ENCODE measurements at regions not wholly inside any gene's neighbourhood (a gene's known extent, or its start where the extent isn't known, plus 50 kb on each side); places are given as distances from the start of the nearest gene placed in this dataset.

DNA sequence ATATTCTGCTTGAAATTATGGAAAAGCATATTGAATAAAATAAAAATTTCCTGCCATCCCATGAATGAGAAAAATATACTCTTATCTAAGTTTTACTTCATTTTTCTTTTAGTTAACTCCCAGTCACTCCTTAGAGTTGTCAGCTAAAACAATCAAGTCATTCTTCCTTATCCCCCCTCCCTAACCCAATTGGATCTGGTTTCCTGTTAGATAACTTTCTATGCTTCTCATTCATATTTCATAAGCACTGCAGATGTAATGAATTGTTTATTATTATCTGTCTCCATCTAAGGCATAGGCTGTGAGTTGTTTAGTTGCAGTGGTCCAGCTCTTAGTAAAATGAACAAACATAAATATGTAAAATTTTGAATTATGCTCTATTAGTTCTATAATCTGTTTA lies 244.0 kb upstream of the GCFC2 start:
- H3K23ac ChIP-seq (ENCODE audit: low read depth, low read length, poor library complexity), result no peak overlapping the region
- H2BK15ac ChIP-seq (ENCODE audit: low read length), result no peak overlapping the region
- H2AK5ac ChIP-seq (ENCODE audit: low read depth, low read length), result no peak overlapping the region
- H3K14ac ChIP-seq (ENCODE audit: low read length), result no peak overlapping the region
- no peak overlapping the region for H3K4me2 ChIP-seq (ENCODE audit: insufficient read depth, low read length, poor library complexity, severe bottlenecking)
- peaks cover 3 to 13% of the 10 kb centered on the region in 2 donors for H3K4me1 ChIP-seq (ENCODE audit: control insufficient read depth in 2 of 2, insufficient read depth in 1 of 2, low read depth in 1 of 2, low read length in 2 of 2)
- H2BK120ac ChIP-seq (ENCODE audit: low read depth, low read length), result no peak overlapping the region
- H3K27me3 ChIP-seq (ENCODE audit: control insufficient read depth in 3 of 3, insufficient read depth in 3 of 3, low read depth in 1 of 3, low read length in 3 of 3), result no peaks in the 10 kb centered on the region
- no peak overlapping the region for H4K91ac ChIP-seq (ENCODE audit: low read depth, low read length, poor library complexity)
- no peak overlapping the region for H3K4me3 ChIP-seq (ENCODE audit: low read length in 2 of 2)
- no peak overlapping the region for H3K9ac ChIP-seq (ENCODE audit: low read depth, low read length, poor library complexity)
- H2AFZ ChIP-seq (ENCODE audit: low read length), result no peak overlapping the region
- no peak for DNase-seq (ENCODE audit: low spot score)
- H3K27ac ChIP-seq (replicated peaks; ENCODE audit: low read length), result no peak overlapping the region
- H3K18ac ChIP-seq (ENCODE audit: low read length), result no peak overlapping the region
- no peaks in the 10 kb centered on the region for H3K36me3 ChIP-seq (replicated peaks in 1 of 2; ENCODE audit: control insufficient read depth in 2 of 2, insufficient read depth in 2 of 2, low read length in 2 of 2)
- no peak overlapping the region for H4K8ac ChIP-seq (ENCODE audit: low read depth, low read length)
- no peak overlapping the region for H2BK12ac ChIP-seq (ENCODE audit: low read length)
- no peak overlapping the region for H3K4ac ChIP-seq (ENCODE audit: low read length)
- H2BK5ac ChIP-seq (ENCODE audit: low read length), result no peak overlapping the region
- no peaks in the 10 kb centered on the region for H3K79me1 ChIP-seq (ENCODE audit: low read depth, low read length)
- no peaks in the 10 kb centered on the region for H3K9me3 ChIP-seq (replicated peaks in 1 of 2; ENCODE audit: control insufficient read depth in 2 of 2, insufficient read depth in 1 of 2, low read depth in 1 of 2, low read length in 2 of 2)

DNA sequence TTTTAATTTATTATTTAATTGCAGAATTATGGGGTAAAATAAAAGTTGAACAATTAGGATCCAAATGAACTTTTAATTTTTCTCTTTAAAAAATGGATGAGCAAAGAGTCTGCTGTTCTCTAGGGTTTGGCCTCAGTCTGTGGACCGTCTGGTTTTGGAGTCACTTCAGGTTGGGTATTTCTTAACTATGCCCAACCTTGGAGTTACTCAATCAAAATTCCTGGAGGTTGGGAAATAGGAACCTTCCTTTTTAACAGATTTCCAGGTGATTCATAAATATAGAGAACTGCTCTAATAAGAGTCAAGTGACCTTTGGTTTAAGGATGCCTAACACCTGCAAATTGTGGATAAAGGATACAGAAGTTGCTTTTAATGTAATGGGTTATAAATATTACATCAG lies 241.5 kb upstream of the GCFC2 start:
- Histone ChIP-seq H2AFZ (ENCODE audit: low read length) (peak overlapping the region; percentile 64), H3K4me3 (ENCODE audit: low read length in 2 of 2) (no peak overlapping the region), H2BK15ac (ENCODE audit: low read length) (no peak overlapping the region), H2BK5ac (ENCODE audit: low read length) (no peak overlapping the region), H3K14ac (ENCODE audit: low read length) (no peak overlapping the region), H3K27ac (replicated peaks; ENCODE audit: low read length) (no peak overlapping the region), H3K4ac (ENCODE audit: low read length) (no peak overlapping the region), H2AK5ac (ENCODE audit: low read depth, low read length) (no peak overlapping the region), H2BK12ac (ENCODE audit: low read length) (no peak overlapping the region), H3K4me2 (ENCODE audit: insufficient read depth, low read length, poor library complexity, severe bottlenecking) (no peak overlapping the region), H3K18ac (ENCODE audit: low read length) (no peak overlapping the region), H4K8ac (ENCODE audit: low read depth, low read length) (no peak overlapping the region), H2BK120ac (ENCODE audit: low read depth, low read length) (no peak overlapping the region), H3K27me3 (ENCODE audit: control insufficient read depth in 3 of 3, insufficient read depth in 3 of 3, low read depth in 1 of 3, low read length in 3 of 3) (no peaks in the 10 kb centered on the region), H3K9me3 (replicated peaks in 1 of 2; ENCODE audit: control insufficient read depth in 2 of 2, insufficient read depth in 1 of 2, low read depth in 1 of 2, low read length in 2 of 2) (no peaks in the 10 kb centered on the region), H3K36me3 (replicated peaks in 1 of 2; ENCODE audit: control insufficient read depth in 2 of 2, insufficient read depth in 2 of 2, low read length in 2 of 2) (no peaks in the 10 kb centered on the region), H3K79me1 (ENCODE audit: low read depth, low read length) (no peaks in the 10 kb centered on the region), H4K91ac (ENCODE audit: low read depth, low read length, poor library complexity) (no peak overlapping the region), H3K23ac (ENCODE audit: low read depth, low read length, poor library complexity) (no peak overlapping the region), H3K4me1 (ENCODE audit: control insufficient read depth in 2 of 2, insufficient read depth in 1 of 2, low read depth in 1 of 2, low read length in 2 of 2) (peaks cover 2 to 13% of the 10 kb centered on the region in 2 donors), H3K9ac (ENCODE audit: low read depth, low read length, poor library complexity) (no peak overlapping the region)
- DNase-seq (ENCODE audit: low spot score), result no peak
- no CpG with 5 or more reads among the region's 1 CpG for WGBS, 2 donors (ENCODE audit: extremely low coverage in 2 of 2, insufficient read length in 2 of 2, insufficient replicate concordance in 1 of 2)

DNA sequence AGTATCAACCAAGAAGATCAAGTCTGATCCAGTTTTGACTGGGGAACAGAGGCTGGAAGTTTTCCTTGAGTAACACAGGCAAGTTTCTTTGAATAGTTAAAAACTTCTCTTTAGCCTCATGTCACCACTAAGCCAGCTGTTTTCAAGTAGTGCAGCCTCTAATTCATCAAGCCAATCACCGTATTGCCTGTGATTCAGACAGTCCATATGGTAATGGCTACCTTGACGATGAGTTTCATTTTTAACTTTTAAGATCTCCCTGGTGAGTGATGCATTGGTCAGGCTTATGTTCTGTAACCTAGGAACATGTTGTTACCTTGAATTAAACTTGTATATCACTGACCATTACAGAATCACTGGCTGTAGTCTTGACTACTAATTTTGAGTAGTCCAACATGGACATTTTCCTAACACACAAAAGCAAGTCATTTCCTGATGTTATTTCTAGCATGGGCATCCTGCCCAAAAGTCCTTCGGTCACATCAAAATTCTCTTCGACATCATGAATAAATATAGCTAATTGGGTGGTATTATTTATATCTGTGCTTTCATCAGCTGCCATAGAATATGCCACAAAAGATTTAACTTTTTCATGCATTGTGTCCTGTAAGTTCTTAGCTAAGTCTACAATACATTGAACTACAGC lies 238.8 kb upstream of the GCFC2 start:
- WGBS, 2 donors (ENCODE audit: extremely low coverage in 2 of 2, insufficient read length in 2 of 2, insufficient replicate concordance in 1 of 2), result no CpG with 5 or more reads among the region's 4 CpGs
- H3K18ac ChIP-seq (ENCODE audit: low read length), result no peak overlapping the region
- no peak overlapping the region for H2BK15ac ChIP-seq (ENCODE audit: low read length)
- no peak overlapping the region for H3K14ac ChIP-seq (ENCODE audit: low read length)
- H3K23ac ChIP-seq (ENCODE audit: low read depth, low read length, poor library complexity), result no peak overlapping the region
- no peaks in the 10 kb centered on the region for H3K79me1 ChIP-seq (ENCODE audit: low read depth, low read length)
- no peaks in the 10 kb centered on the region for H3K9me3 ChIP-seq (replicated peaks in 1 of 2; ENCODE audit: control insufficient read depth in 2 of 2, insufficient read depth in 1 of 2, low read depth in 1 of 2, low read length in 2 of 2)
- no peak overlapping the region for H3K27ac ChIP-seq (replicated peaks; ENCODE audit: low read length)
- H2AFZ ChIP-seq (ENCODE audit: low read length), result peak overlapping the region; percentile 66
- no peak overlapping the region for H3K9ac ChIP-seq (ENCODE audit: low read depth, low read length, poor library complexity)
- H2AK5ac ChIP-seq (ENCODE audit: low read depth, low read length), result no peak overlapping the region
- no peaks in the 10 kb centered on the region for H3K36me3 ChIP-seq (replicated peaks in 1 of 2; ENCODE audit: control insufficient read depth in 2 of 2, insufficient read depth in 2 of 2, low read length in 2 of 2)
- peaks cover 2 to 13% of the 10 kb centered on the region in 2 donors for H3K4me1 ChIP-seq (ENCODE audit: control insufficient read depth in 2 of 2, insufficient read depth in 1 of 2, low read depth in 1 of 2, low read length in 2 of 2)
- no peak overlapping the region for H4K91ac ChIP-seq (ENCODE audit: low read depth, low read length, poor library complexity)
- no peaks in the 10 kb centered on the region for H3K27me3 ChIP-seq (ENCODE audit: control insufficient read depth in 3 of 3, insufficient read depth in 3 of 3, low read depth in 1 of 3, low read length in 3 of 3)
- no peak overlapping the region for H3K4me2 ChIP-seq (ENCODE audit: insufficient read depth, low read length, poor library complexity, severe bottlenecking)
- H2BK12ac ChIP-seq (ENCODE audit: low read length), result no peak overlapping the region
- H2BK5ac ChIP-seq (ENCODE audit: low read length), result no peak overlapping the region
- DNase-seq (ENCODE audit: low spot score), result no peak
- H3K4ac ChIP-seq (ENCODE audit: low read length), result no peak overlapping the region
- no peak overlapping the region for H4K8ac ChIP-seq (ENCODE audit: low read depth, low read length)
- H3K4me3 ChIP-seq (ENCODE audit: low read length in 2 of 2), result no peak overlapping the region
- H2BK120ac ChIP-seq (ENCODE audit: low read depth, low read length), result no peak overlapping the region

DNA sequence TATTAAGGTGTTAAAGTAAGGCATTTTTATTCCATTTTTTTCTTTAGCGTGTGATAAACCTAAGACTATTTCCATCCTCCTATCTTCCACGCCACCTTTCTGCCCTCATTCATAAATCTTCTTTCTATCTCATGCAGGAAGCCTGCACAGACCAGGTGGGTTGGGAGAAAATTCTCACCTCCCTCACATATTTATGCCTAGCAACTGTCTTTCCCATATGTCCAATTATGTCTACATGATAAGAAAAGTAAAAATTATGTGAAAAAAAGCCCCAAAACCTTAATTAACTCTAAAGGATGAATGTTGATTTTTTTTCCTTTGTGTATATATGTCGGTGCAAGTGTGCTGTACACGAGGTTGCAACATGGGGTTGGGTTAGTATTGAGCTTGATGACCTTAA lies 225.6 kb upstream of the GCFC2 start:
- Histone ChIP-seq H2BK120ac (ENCODE audit: low read depth, low read length) (no peak overlapping the region), H3K14ac (ENCODE audit: low read length) (no peak overlapping the region), H3K36me3 (replicated peaks in 1 of 2; ENCODE audit: control insufficient read depth in 2 of 2, insufficient read depth in 2 of 2, low read length in 2 of 2) (no peaks in the 10 kb centered on the region), H3K4me2 (ENCODE audit: insufficient read depth, low read length, poor library complexity, severe bottlenecking) (no peak overlapping the region), H3K27ac (replicated peaks; ENCODE audit: low read length) (no peak overlapping the region), H3K79me1 (ENCODE audit: low read depth, low read length) (no peaks in the 10 kb centered on the region), H2BK5ac (ENCODE audit: low read length) (no peak overlapping the region), H3K23ac (ENCODE audit: low read depth, low read length, poor library complexity) (no peak overlapping the region), H2BK12ac (ENCODE audit: low read length) (no peak overlapping the region), H2BK15ac (ENCODE audit: low read length) (no peak overlapping the region), H3K9ac (ENCODE audit: low read depth, low read length, poor library complexity) (no peak overlapping the region), H3K18ac (ENCODE audit: low read length) (no peak overlapping the region), H3K9me3 (replicated peaks in 1 of 2; ENCODE audit: control insufficient read depth in 2 of 2, insufficient read depth in 1 of 2, low read depth in 1 of 2, low read length in 2 of 2) (peaks cover 0 to 3% of the 10 kb centered on the region in 2 donors), H4K8ac (ENCODE audit: low read depth, low read length) (no peak overlapping the region), H3K4ac (ENCODE audit: low read length) (no peak overlapping the region), H2AFZ (ENCODE audit: low read length) (no peak overlapping the region), H3K4me3 (ENCODE audit: low read length in 2 of 2) (no peak overlapping the region), H2AK5ac (ENCODE audit: low read depth, low read length) (no peak overlapping the region), H4K91ac (ENCODE audit: low read depth, low read length, poor library complexity) (no peak overlapping the region), H3K27me3 (ENCODE audit: control insufficient read depth in 3 of 3, insufficient read depth in 3 of 3, low read depth in 1 of 3, low read length in 3 of 3) (no peaks in the 10 kb centered on the region), H3K4me1 (ENCODE audit: control insufficient read depth in 2 of 2, insufficient read depth in 1 of 2, low read depth in 1 of 2, low read length in 2 of 2) (no peaks in the 10 kb centered on the region)
- no peak for DNase-seq (ENCODE audit: low spot score)
- WGBS, 2 donors (ENCODE audit: extremely low coverage in 2 of 2, insufficient read length in 2 of 2, insufficient replicate concordance in 1 of 2), result no CpG with 5 or more reads among the region's 4 CpGs

All from neuronal stem cell (in vitro differentiated cells).